SK-N-SH treated with all-trans-retinoic acid at 6 μM for 48 hours (cell line): ENCODE measurements at regions not wholly inside any gene's neighbourhood (a gene's known extent, or its start where the extent isn't known, plus 50 kb on each side); places are given as distances from the start of the nearest gene placed in this dataset.

Experiments used
- BACH2 ChIP-seq: fragments of 250-450 bp; sonication (Bioruptor Pico); IDR thresholded peaks from 2 replicates; pipeline ENCODE4 v1.9.0; 2021; ENCODE audit warnings: mild to moderate bottlenecking, borderline replicate concordance
- PATZ1 ChIP-seq: fragments of 250-450 bp; sonication (Bioruptor Pico); IDR thresholded peaks from 2 replicates; pipeline ENCODE4 v1.8.0; 2020; ENCODE audit warnings: mild to moderate bottlenecking, moderate library complexity, borderline replicate concordance
- RARB ChIP-seq: fragments of 250-450 bp; sonication (Bioruptor Pico); IDR thresholded peaks from 2 replicates; pipeline ENCODE4 v1.8.0; 2021; ENCODE audit warnings: mild to moderate bottlenecking, moderate library complexity
- TOX ChIP-seq: fragments of 250-450 bp; sonication (Bioruptor Pico); IDR thresholded peaks from 2 replicates; pipeline ENCODE4 v1.8.0; 2021; ENCODE audit warnings: mild to moderate bottlenecking, moderate library complexity, borderline replicate concordance
- ZFP3 ChIP-seq: fragments of 250-450 bp; sonication (Bioruptor Pico); IDR thresholded peaks from 2 replicates; pipeline ENCODE4 v1.5.0; 2020; ENCODE audit warnings: mild to moderate bottlenecking, moderate library complexity

GRCh38 chr11:41788177-41788576 is 328.7 kb upstream of the LRRC4C start:
- TF ChIP-seq BACH2 (CRISPR knock-in tag), result no peak
- TF ChIP-seq ZFP3 (CRISPR knock-in tag), result no peak
- no peak for TF ChIP-seq TOX (CRISPR knock-in tag)
- TF ChIP-seq PATZ1, result no peak
- TF ChIP-seq RARB, result no peak
